HCT116 (cell line): ENCODE measurements at regions not wholly inside any gene's neighbourhood (a gene's known extent, or its start where the extent isn't known, plus 50 kb on each side); places are given as distances from the start of the nearest gene placed in this dataset.
A peak's percentile ranks its signal among the peaks of the same experiment; 100 is the strongest.

Experiments used
- ATAC-seq: fragments of 200-7000 bp; cut with Tn5 transposase; 2 replicates; pipeline ENCODE4 v1.9.1; 2020; ENCODE audit warnings: mild to moderate bottlenecking, moderate library complexity
- BruUV-seq: library from RNA; stranded (reverse); fragments of 400-500 nt; replicated peaks from 2 replicates; lab custom pipeline; 2021; lab: Mats Ljungman, UMichigan
- CTCF ChIA-PET: fragments of 300-600 bp; sonication (Branson Sonifier 250); formaldehyde crosslinking; loops from one replicate; lab custom pipeline; 2021; ENCODE audit warnings: antibody characterized with exemption; lab: Charles Lee
- POLR2A ChIA-PET: fragments of 300-600, 350-600 bp; sonication (Branson Sonifier 250); formaldehyde crosslinking; loops from one replicate; lab custom pipeline; 2021; ENCODE audit warnings: antibody characterized with exemption; lab: Charles Lee
- RAD21 ChIA-PET, 2 experiments: fragments of 300-600 bp; sonication (Branson Sonifier 250); formaldehyde crosslinking; loops; one replicate each; lab custom pipeline; 2023; ENCODE audit warnings: low total read pairs in 2 of 2; ENCODE audit not compliant: uncharacterized antibody in 2 of 2, unreplicated experiment in 2 of 2, low non-redundant PET in 1 of 2; lab: Charles Lee
- DNase-seq: peaks from one replicate; pipeline ENCODE4 v3.0.0-alpha.2; 2010; ENCODE audit warnings: low read depth, low spot score
- H2AFZ ChIP-seq: fragments of 200-600 bp; shearing (Covaris generic), sonication (generic); 2 replicates; pipeline ENCODE4 v1.6.1; 2017; ENCODE audit warnings: low read depth, mixed run types, mixed read lengths, antibody characterized with exemption, low read length; ENCODE audit not compliant: poor library complexity, severe bottlenecking
- H3K27ac ChIP-seq: 2 replicates; pipeline ENCODE4 v1.5.1; 2012; ENCODE audit warnings: low read depth, low read length
- H3K27me3 ChIP-seq: fragments of 200-600 bp; sonication (generic); 2 replicates; pipeline ENCODE4 v1.6.1; 2016; ENCODE audit warnings: mixed run types, low read length, mixed read lengths; ENCODE audit not compliant: insufficient read depth
- H3K36me3 ChIP-seq, 2 experiments: fragments of 200-500 bp in 1 of 2; fragments of 200-600 bp in 1 of 2; sonication (Bioruptor generic) in 1 of 2; sonication (generic) in 1 of 2; 2 replicates each; pipeline versions ENCODE4 v1.5.1 to v1.6.1; 2014 to 2016; ENCODE audit warnings: low read length in 2 of 2, inconsistent platforms in 1 of 2, mixed read lengths in 1 of 2, mixed run types in 1 of 2; ENCODE audit not compliant: insufficient read depth in 2 of 2, control insufficient read depth in 1 of 2
- H3K4me1 ChIP-seq, 2 experiments: fragments of 200-600 bp in 1 of 2; sonication (generic) in 1 of 2; 2 replicates each; pipeline versions ENCODE4 v1.5.1 to v1.6.1; 2012 to 2017; ENCODE audit warnings: low read length in 2 of 2, inconsistent platforms in 1 of 2, mild to moderate bottlenecking in 1 of 2, mixed read lengths in 1 of 2, mixed run types in 1 of 2, moderate library complexity in 1 of 2; ENCODE audit not compliant: insufficient read depth in 2 of 2, control insufficient read depth in 1 of 2
- H3K4me2 ChIP-seq: fragments of 200-600 bp; sonication (generic); 2 replicates; pipeline ENCODE4 v1.6.1; 2017; ENCODE audit warnings: mixed run types, low read length, mixed read lengths
- H3K4me3 ChIP-seq, 2 experiments: fragments of 200-600 bp in 1 of 2; sonication (generic) in 1 of 2; replicated peaks in 1 of 2; 2 replicates each; pipeline ENCODE4 v1.5.1; 2011 to 2016; ENCODE audit warnings: low read length in 2 of 2, control low read depth in 1 of 2, low read depth in 1 of 2, mild to moderate bottlenecking in 1 of 2, mixed read lengths in 1 of 2, mixed run types in 1 of 2
- H3K79me2 ChIP-seq: fragments of 200-600 bp; sonication (generic); 2 replicates; pipeline ENCODE4 v1.6.1; 2017; ENCODE audit warnings: mild to moderate bottlenecking, mixed run types, low read length, moderate library complexity, mixed read lengths; ENCODE audit not compliant: insufficient read depth
- H3K9ac ChIP-seq: fragments of 200-600 bp; sonication (generic); 2 replicates; pipeline ENCODE4 v1.6.1; 2016; ENCODE audit warnings: low read length, mixed read lengths
- H3K9me2 ChIP-seq: fragments of 200-600 bp; sonication (generic), shearing (Covaris generic); 2 replicates; pipeline ENCODE4 v1.6.1; 2017; ENCODE audit warnings: mixed run types, mild to moderate bottlenecking, moderate library complexity; ENCODE audit not compliant: insufficient read depth
- H3K9me3 ChIP-seq, 2 experiments: fragments of 200-500 bp in 1 of 2; fragments of 200-600 bp in 1 of 2; sonication (Bioruptor generic) in 1 of 2; sonication (generic) in 1 of 2; 2 replicates each; pipeline ENCODE4 v1.6.1; 2014 to 2017; ENCODE audit warnings: low read length in 2 of 2, mixed read lengths in 2 of 2, inconsistent platforms in 1 of 2, low read depth in 1 of 2, mild to moderate bottlenecking in 1 of 2, mixed run types in 1 of 2, moderate library complexity in 1 of 2; ENCODE audit not compliant: control insufficient read depth in 1 of 2, insufficient read depth in 1 of 2
- H4K20me1 ChIP-seq: fragments of 200-600 bp; sonication (generic), shearing (Covaris generic); 2 replicates; pipeline ENCODE4 v1.6.1; 2017; ENCODE audit warnings: mixed run types, mild to moderate bottlenecking, moderate library complexity; ENCODE audit not compliant: insufficient read depth
- CBX3 ChIP-seq: IDR thresholded peaks from 2 replicates; pipeline ENCODE4 v1.6.1; 2012; ENCODE audit warnings: low read depth
- CEBPB ChIP-seq: IDR thresholded peaks from 2 replicates; pipeline ENCODE4 v1.6.1; 2012; ENCODE audit warnings: low read depth
- CTCF ChIP-seq, 3 experiments: fragments of 200-600 bp in 1 of 3; sonication (generic) in 1 of 3; IDR thresholded peaks in 2 of 3; conservative IDR thresholded peaks in 1 of 3; 2 replicates each; pipeline ENCODE4 v1.5.1; 2012 to 2017; ENCODE audit warnings: low read depth in 2 of 3, low read length in 2 of 3, antibody characterized with exemption in 1 of 3, borderline replicate concordance in 1 of 3, control low read depth in 1 of 3, mild to moderate bottlenecking in 1 of 3, mixed read lengths in 1 of 3, mixed run types in 1 of 3, moderate library complexity in 1 of 3; ENCODE audit not compliant: insufficient read depth in 1 of 3
- EGR1 ChIP-seq: IDR thresholded peaks from 2 replicates; pipeline ENCODE4 v1.6.1; 2012; ENCODE audit warnings: low read depth
- EZH2 ChIP-seq: fragments of 200-600 bp; sonication (generic); IDR thresholded peaks from 2 replicates; pipeline ENCODE4 v1.6.1; 2017; ENCODE audit warnings: antibody characterized with exemption, mixed run types
- EZH2phosphoT487 ChIP-seq: fragments of 200-600 bp; IDR thresholded peaks from 2 replicates; pipeline ENCODE4 v1.6.1; 2018; ENCODE audit warnings: antibody characterized with exemption, borderline replicate concordance
- FOSL1 ChIP-seq: IDR thresholded peaks from 2 replicates; pipeline ENCODE4 v1.6.1; 2012; ENCODE audit warnings: low read depth
- JUND ChIP-seq: IDR thresholded peaks from 2 replicates; pipeline ENCODE4 v1.6.1; 2012
- MAX ChIP-seq: IDR thresholded peaks from 2 replicates; pipeline ENCODE4 v1.6.1; 2012
- POLR2A ChIP-seq: IDR thresholded peaks from 2 replicates; pipeline ENCODE4 v1.7.0; 2011; ENCODE audit warnings: borderline replicate concordance; ENCODE audit not compliant: insufficient read depth, insufficient read length; ENCODE audit errors: extremely low read depth
- POLR2AphosphoS5 ChIP-seq: IDR thresholded peaks from 2 replicates; pipeline ENCODE4 v1.6.1; 2011; ENCODE audit warnings: mild to moderate bottlenecking, low read depth, low read length, moderate library complexity
- SP1 ChIP-seq: IDR thresholded peaks from 2 replicates; pipeline ENCODE4 v1.6.1; 2012; ENCODE audit warnings: low read depth
- SRF ChIP-seq: IDR thresholded peaks from 2 replicates; pipeline ENCODE4 v1.6.1; 2012; ENCODE audit warnings: low read depth
- YY1 ChIP-seq: IDR thresholded peaks from 2 replicates; pipeline ENCODE4 v1.6.1; 2011; ENCODE audit warnings: low read length, low read depth, moderate library complexity, mild to moderate bottlenecking; ENCODE audit not compliant: insufficient replicate concordance; ENCODE audit errors: extremely low read depth
- ZBTB33 ChIP-seq: IDR thresholded peaks from 2 replicates; pipeline ENCODE4 v1.6.1; 2011; ENCODE audit warnings: mild to moderate bottlenecking, low read length, moderate library complexity; ENCODE audit not compliant: insufficient replicate concordance; ENCODE audit errors: extremely low read depth
- intact Hi-C: fragments of 100-400 bp; cut with micrococcal nuclease; formaldehyde crosslinking; loops from 2 replicates; pipeline ENCODE4 v1.10.0; 2022

- Histone ChIP-seq H4K20me1 (no peaks in the 10 kb centered on the region), H3K9me2 (no peaks in the 10 kb centered on the region), H3K9ac (no peak overlapping the region), H3K36me3 (no peaks in the 10 kb centered on the region), H2AFZ (peak overlapping the region; percentile 17), H3K4me3 (no peak overlapping the region), H3K4me2 (peak overlapping the region; percentile 40), H3K4me1 (peaks cover 0 to 42% of the 10 kb centered on the region in 2 experiments; a peak in 2 of 4 replicates), H3K79me2 (no peaks in the 10 kb centered on the region), H3K27ac (no peak overlapping the region), H3K9me3 (no peaks in the 10 kb centered on the region), H3K27me3 (no peaks in the 10 kb centered on the region)
- BruUV-seq = no TSS peak
- ChIA-PET CTCF (no interaction called here), RAD21 (no interaction called here), POLR2A (no interaction called here)
- TF ChIP-seq EZH2 (no peak), EZH2phosphoT487 (no peak), EGR1 (no peak), YY1 (no peak), JUND (no peak), CBX3 (no peak), SP1 (peak; percentile 20; the same call in 1 of the 2 replicates), ZBTB33 (no peak), MAX (no peak), POLR2A (no peak), POLR2AphosphoS5 (no peak), CTCF (IDR thresholded peaks at IDR 0.05 in 2 of 3, conservative IDR thresholded peaks at IDR 0.05 in 1 of 3; ENCODE audit: borderline replicate concordance in 1 of 3, insufficient read depth in 1 of 3, low read depth in 2 of 3, low read length in 2 of 3) (no peak), SRF (no peak), CEBPB (peak; percentile 16; the same call in 1 of the 2 replicates), FOSL1 (no peak)
- ATAC-seq (no peak), DNase-seq (no peak)
- intact Hi-C loops = no loop called here
Measured at GRCh38 chr17:71987634-71988033, 133.2 kb upstream of the SOX9 start.
